ENCODE measurements at regions not wholly inside any gene's neighbourhood (a gene's known extent, or its start where the extent isn't known, plus 50 kb on each side); places are given as distances from the start of the nearest gene placed in this dataset.

DNA sequence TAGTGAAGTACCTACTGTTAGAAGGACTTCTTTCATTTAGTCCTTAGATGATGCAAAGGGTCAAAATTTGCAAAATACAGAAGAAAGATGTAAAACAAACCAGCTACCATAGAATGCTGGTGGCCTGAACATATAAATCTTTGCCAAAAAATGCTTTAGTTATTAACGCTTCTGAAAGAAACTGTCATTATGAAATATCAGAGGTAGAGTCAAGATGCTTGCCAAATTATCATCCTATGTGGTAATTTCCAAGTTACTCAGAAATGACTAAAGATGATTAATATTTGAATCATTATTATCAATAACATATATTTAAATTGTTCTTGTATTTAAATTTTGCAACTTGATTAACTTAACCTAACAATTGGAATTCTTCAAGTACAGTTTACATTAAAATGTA, 588.4 kb upstream of the FAM241A start:
- TF ChIP-seq POLR2AphosphoS5 (IDR thresholded peaks at IDR 0.05; ENCODE audit: borderline replicate concordance, low read depth, low read length) (no peak), EZH2 (IDR thresholded peaks at IDR 0.05) (no peak)

All from SK-N-MC (cell line).